ENCODE measurements at regions not wholly inside any gene's neighbourhood (a gene's known extent, or its start where the extent isn't known, plus 50 kb on each side); places are given as distances from the start of the nearest gene placed in this dataset.

GRCh38 chr6:170090561-170090960, 200.3 kb downstream of the DLL1 start:
- TF ChIP-seq CTCF (IDR thresholded peaks at IDR 0.05; ENCODE audit: insufficient read depth, low read depth, low read length) (no peak), EZH2 (IDR thresholded peaks at IDR 0.05; ENCODE audit: insufficient read depth, low read length) (no peak)

All from astrocyte (in vitro differentiated cells and primary cell).